ENCODE measurements at regions not wholly inside any gene's neighbourhood (a gene's known extent, or its start where the extent isn't known, plus 50 kb on each side); places are given as distances from the start of the nearest gene placed in this dataset.

GRCh38 chr17:72034000-72034399, 86.8 kb upstream of the SOX9 start:
- ChIA-PET CTCF (no interaction called here), POLR2A (no interaction called here)
- peaks cover 20% of the 10 kb centered on the region for H3K4me1 Mint-ChIP-seq (ENCODE audit: low read depth)
- no peak overlapping the region for H3K27ac Mint-ChIP-seq
- H3K27me3 Mint-ChIP-seq = peaks cover 6% of the 10 kb centered on the region
- intact Hi-C loops (cut with micrococcal nuclease) = no loop called here
- no peaks in the 10 kb centered on the region for H3K36me3 Mint-ChIP-seq
- H3K4me3 Mint-ChIP-seq = no peak overlapping the region
- DNase-seq = no peak
- peaks cover 2% of the 10 kb centered on the region for H3K9me3 Mint-ChIP-seq

DNA sequence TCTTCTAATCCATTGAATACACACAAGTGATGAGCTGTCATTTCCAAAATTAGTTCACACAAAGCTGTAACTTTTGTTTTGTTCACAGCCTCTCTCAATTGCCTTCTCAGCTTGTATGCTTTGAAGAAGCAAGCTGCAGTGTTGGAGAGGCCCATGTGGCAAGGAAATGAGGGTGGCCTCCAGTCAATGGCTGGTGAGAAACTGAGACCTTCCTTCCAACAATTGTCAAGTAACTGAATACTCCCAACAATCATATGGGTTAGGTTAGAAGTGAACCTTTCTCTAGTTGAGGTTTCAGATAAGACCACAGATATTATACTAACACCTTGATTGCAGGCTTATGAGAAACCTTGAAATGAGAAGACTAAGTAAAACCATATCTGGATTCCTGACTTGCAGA, 82.4 kb upstream of the SOX9 start:
- Mint-ChIP-seq H3K9me3 (peaks cover 3% of the 10 kb centered on the region), H3K27me3 (no peaks in the 10 kb centered on the region), H3K36me3 (no peaks in the 10 kb centered on the region), H3K4me3 (no peak overlapping the region), H3K27ac (no peak overlapping the region), H3K4me1 (ENCODE audit: low read depth) (no peaks in the 10 kb centered on the region)
- ChIA-PET POLR2A (no interaction called here), CTCF (no interaction called here)
- no peak for DNase-seq
- intact Hi-C loops (cut with micrococcal nuclease) = no loop called here

- H3K4me3 Mint-ChIP-seq = no peak overlapping the region
- POLR2A ChIA-PET = no interaction called here
- no peak overlapping the region for H3K27ac Mint-ChIP-seq
- no peaks in the 10 kb centered on the region for H3K4me1 Mint-ChIP-seq (ENCODE audit: low read depth)
- peaks cover 2% of the 10 kb centered on the region for H3K27me3 Mint-ChIP-seq
- H3K36me3 Mint-ChIP-seq = no peaks in the 10 kb centered on the region
- peaks cover 3% of the 10 kb centered on the region for H3K9me3 Mint-ChIP-seq
- intact Hi-C loops (cut with micrococcal nuclease) = no loop called here
- no peak for DNase-seq
- CTCF ChIA-PET = no interaction called here
These were observed 81.3 kb upstream of the SOX9 start for GRCh38 chr17:72039490-72039889.

DNA sequence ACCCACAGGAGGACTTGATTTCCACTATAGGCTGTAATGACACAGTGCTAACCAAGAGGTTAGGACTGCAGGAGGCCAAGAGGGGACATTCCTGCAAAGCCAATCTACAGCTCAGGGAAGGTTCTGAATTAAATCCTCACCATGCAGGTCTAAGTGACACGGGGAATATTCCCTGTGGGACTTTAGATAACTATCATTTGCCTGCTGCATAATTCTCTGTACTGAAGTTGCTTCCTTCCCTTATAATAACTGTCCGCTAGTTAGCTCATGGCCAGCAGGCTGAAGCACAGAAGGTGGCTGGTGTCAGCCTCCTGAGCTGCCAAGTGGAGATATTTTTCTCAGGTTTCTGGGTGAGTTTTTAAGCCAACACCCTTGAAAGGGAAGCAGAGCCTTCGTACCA, 74.6 kb upstream of the SOX9 start:
- intact Hi-C loops (cut with micrococcal nuclease) = no loop called here
- ChIA-PET CTCF (no interaction called here), POLR2A (no interaction called here)
- no peaks in the 10 kb centered on the region for H3K36me3 Mint-ChIP-seq
- no peak overlapping the region for H3K4me3 Mint-ChIP-seq
- peaks cover 2% of the 10 kb centered on the region for H3K9me3 Mint-ChIP-seq
- H3K27ac Mint-ChIP-seq = no peak overlapping the region
- peaks cover 2% of the 10 kb centered on the region for H3K27me3 Mint-ChIP-seq
- DNase-seq = no peak
- no peaks in the 10 kb centered on the region for H3K4me1 Mint-ChIP-seq (ENCODE audit: low read depth)

- Mint-ChIP-seq H3K27me3 (peaks cover 2% of the 10 kb centered on the region), H3K36me3 (no peaks in the 10 kb centered on the region)
- POLR2A ChIA-PET = no interaction called here
These were observed 73.9 kb upstream of the SOX9 start for GRCh38 chr17:72046643-72047612.

GRCh38 chr17:72049914-72050313, 70.9 kb upstream of the SOX9 start:
- DNase-seq = no peak
- Mint-ChIP-seq H3K27me3 (peaks cover 2% of the 10 kb centered on the region), H3K4me1 (ENCODE audit: low read depth) (no peaks in the 10 kb centered on the region), H3K9me3 (peaks cover 4% of the 10 kb centered on the region), H3K27ac (no peak overlapping the region), H3K36me3 (no peaks in the 10 kb centered on the region), H3K4me3 (no peak overlapping the region)
- ChIA-PET POLR2A (no interaction called here), CTCF (no interaction called here)
- intact Hi-C loops (cut with micrococcal nuclease) = no loop called here

More at GRCh38 chr17:72046643-72047612, 73.9 kb upstream of the SOX9 start:
- H3K9me3 Mint-ChIP-seq = peaks cover 4% of the 10 kb centered on the region
- no peak overlapping the region for H3K4me3 Mint-ChIP-seq
- DNase-seq = no peak
- CTCF ChIA-PET = no interaction called here
- H3K27ac Mint-ChIP-seq = no peak overlapping the region
- no peaks in the 10 kb centered on the region for H3K4me1 Mint-ChIP-seq (ENCODE audit: low read depth)
- intact Hi-C loops (cut with micrococcal nuclease) = no loop called here

GRCh38 chr17:72053036-72053435, 67.8 kb upstream of the SOX9 start:
- peaks cover 2% of the 10 kb centered on the region for H3K27me3 Mint-ChIP-seq
- ChIA-PET CTCF (no interaction called here), POLR2A (no interaction called here)

DNA sequence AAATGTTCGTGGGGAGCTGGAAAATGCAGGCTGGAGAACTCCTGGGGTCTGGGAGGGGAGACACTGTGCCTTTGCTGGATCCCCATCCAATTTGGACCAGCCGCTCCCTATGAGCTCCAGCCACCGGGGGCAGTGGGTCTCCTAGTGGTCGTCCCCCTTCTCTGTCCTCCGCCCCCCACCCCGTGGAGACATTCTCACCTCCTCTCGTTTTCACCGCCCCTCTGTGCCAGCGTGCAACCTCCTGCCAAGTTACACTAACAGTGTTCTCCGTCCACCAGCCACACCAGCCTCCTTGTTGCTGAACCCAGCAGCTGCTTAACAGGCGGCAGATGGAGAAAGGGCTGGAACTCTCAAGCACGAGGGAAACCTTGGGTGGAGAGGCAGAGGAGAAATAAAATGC, 67.4 kb upstream of the SOX9 start:
- no peaks in the 10 kb centered on the region for H3K4me1 Mint-ChIP-seq (ENCODE audit: low read depth)
- no peak for DNase-seq
- intact Hi-C loops (cut with micrococcal nuclease) = no loop called here
- ChIA-PET POLR2A (no interaction called here), CTCF (no interaction called here)
- H3K4me3 Mint-ChIP-seq = no peak overlapping the region
- peaks cover 2% of the 10 kb centered on the region for H3K27me3 Mint-ChIP-seq
- H3K36me3 Mint-ChIP-seq = no peaks in the 10 kb centered on the region
- H3K9me3 Mint-ChIP-seq = peaks cover 4% of the 10 kb centered on the region
- H3K27ac Mint-ChIP-seq = no peak overlapping the region

More at GRCh38 chr17:72053036-72053435, 67.8 kb upstream of the SOX9 start:
- Mint-ChIP-seq H3K36me3 (no peaks in the 10 kb centered on the region), H3K27ac (no peak overlapping the region), H3K4me1 (ENCODE audit: low read depth) (no peaks in the 10 kb centered on the region), H3K9me3 (peaks cover 4% of the 10 kb centered on the region), H3K4me3 (no peak overlapping the region)
- DNase-seq = no peak
- intact Hi-C loops (cut with micrococcal nuclease) = no loop called here

- H3K4me3 Mint-ChIP-seq = no peak overlapping the region
- no peaks in the 10 kb centered on the region for H3K36me3 Mint-ChIP-seq
- peaks cover 2% of the 10 kb centered on the region for H3K9me3 Mint-ChIP-seq
These were observed 64.7 kb upstream of the SOX9 start for GRCh38 chr17:72056155-72056554.

DNA sequence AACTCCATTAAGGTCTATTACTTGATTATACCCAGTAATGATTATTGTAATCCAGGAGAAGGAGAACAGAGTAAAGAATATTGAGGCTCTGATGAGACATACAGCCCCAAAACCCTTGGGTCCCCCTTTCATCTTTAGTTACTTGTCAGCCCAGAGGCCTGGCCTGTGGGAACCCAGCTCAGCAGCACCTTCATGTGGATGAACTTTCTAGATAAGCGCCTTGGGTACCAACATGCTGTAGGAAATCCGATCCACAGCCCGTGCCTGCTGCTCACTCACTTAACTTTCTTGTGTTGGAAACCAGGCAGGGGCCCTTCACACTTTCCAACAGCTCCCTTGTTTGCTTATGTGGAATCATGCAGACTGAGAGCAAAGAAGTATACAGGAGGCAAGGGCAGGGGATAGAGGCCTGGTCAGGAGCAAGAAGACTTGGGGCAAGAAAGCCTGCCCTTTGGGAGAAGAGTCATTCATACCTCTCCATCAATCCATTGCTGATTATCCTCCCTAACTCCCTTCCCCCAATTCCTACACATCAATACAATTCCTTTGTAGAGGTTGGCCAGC, 64.0 kb upstream of the SOX9 start:
- H3K36me3 Mint-ChIP-seq = no peaks in the 10 kb centered on the region
- H3K4me3 Mint-ChIP-seq = no peak overlapping the region
- H3K4me1 Mint-ChIP-seq (ENCODE audit: low read depth) = no peaks in the 10 kb centered on the region
- ChIA-PET CTCF (no interaction called here), POLR2A (no interaction called here)
- intact Hi-C loops (cut with micrococcal nuclease) = no loop called here
- H3K27me3 Mint-ChIP-seq = peaks cover 2% of the 10 kb centered on the region
- no peak for DNase-seq
- no peak overlapping the region for H3K27ac Mint-ChIP-seq
- H3K9me3 Mint-ChIP-seq = no peaks in the 10 kb centered on the region

More at GRCh38 chr17:72056155-72056554, 64.7 kb upstream of the SOX9 start:
- intact Hi-C loops (cut with micrococcal nuclease) = no loop called here
- POLR2A ChIA-PET = no interaction called here
- CTCF ChIA-PET = no interaction called here
- Mint-ChIP-seq H3K27me3 (peaks cover 2% of the 10 kb centered on the region), H3K27ac (no peak overlapping the region), H3K4me1 (ENCODE audit: low read depth) (no peaks in the 10 kb centered on the region)
- no peak for DNase-seq

DNA sequence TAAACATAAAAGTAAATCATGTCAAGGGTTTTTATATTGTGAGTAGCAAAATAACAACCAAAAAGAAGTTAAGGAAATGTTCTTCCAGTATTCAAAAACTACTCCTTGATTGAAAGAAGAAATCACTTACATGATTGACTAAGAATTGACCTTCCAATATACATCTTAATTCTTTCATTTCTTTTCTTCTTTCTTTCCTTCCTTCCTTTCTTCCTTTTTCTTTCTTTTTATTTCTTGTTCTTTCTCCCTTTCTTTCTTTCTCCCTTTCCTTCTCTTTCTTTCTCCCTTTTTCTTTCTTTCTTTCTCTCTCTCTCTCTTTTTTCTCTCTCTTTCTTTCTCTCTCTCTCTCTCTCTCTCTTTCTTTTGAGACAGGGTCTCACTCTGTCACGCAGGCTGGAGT, 60.7 kb upstream of the SOX9 start:
- Mint-ChIP-seq H3K4me1 (ENCODE audit: low read depth) (no peaks in the 10 kb centered on the region), H3K27ac (no peak overlapping the region), H3K36me3 (no peaks in the 10 kb centered on the region), H3K4me3 (no peak overlapping the region), H3K27me3 (no peaks in the 10 kb centered on the region), H3K9me3 (no peaks in the 10 kb centered on the region)
- intact Hi-C loops (cut with micrococcal nuclease) = no loop called here
- CTCF ChIA-PET = no interaction called here
- no peak for DNase-seq
- POLR2A ChIA-PET = no interaction called here

DNA sequence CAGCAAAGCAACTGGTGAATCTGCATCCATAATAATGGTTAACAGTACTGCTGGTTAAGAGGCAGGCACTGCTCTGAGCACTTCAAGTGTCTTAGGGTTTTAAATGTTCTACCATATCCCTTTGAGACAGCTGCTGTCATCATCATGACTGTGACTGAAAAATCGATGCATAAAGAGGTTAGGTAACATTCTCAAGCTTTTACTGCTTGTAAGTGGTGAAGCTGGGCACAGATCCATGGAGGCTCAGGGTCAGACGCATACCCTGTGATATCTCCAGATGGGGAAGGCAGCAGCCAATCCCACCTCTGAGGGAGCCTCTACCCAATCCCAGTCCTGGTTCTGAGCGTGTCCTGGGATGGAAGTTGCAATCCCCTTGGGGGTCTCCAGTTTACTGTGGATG, 57.6 kb upstream of the SOX9 start:
- no peaks in the 10 kb centered on the region for H3K27me3 Mint-ChIP-seq
- H3K36me3 Mint-ChIP-seq = no peaks in the 10 kb centered on the region
- H3K9me3 Mint-ChIP-seq = no peaks in the 10 kb centered on the region
- DNase-seq = no peak
- no peak overlapping the region for H3K27ac Mint-ChIP-seq
- intact Hi-C loops (cut with micrococcal nuclease) = no loop called here
- no peaks in the 10 kb centered on the region for H3K4me1 Mint-ChIP-seq (ENCODE audit: low read depth)
- ChIA-PET POLR2A (no interaction called here), CTCF (no interaction called here)
- no peak overlapping the region for H3K4me3 Mint-ChIP-seq
